HG03159 (cell line): ENCODE measurements at regions not wholly inside any gene's neighbourhood (a gene's known extent, or its start where the extent isn't known, plus 50 kb on each side); places are given as distances from the start of the nearest gene placed in this dataset.

Source experiments
- ATAC-seq: cut with Tn5 transposase; IDR thresholded peaks from one replicate; pipeline ENCODE4 v1.9.1; 2021; ENCODE audit warnings: mild to moderate bottlenecking, moderate library complexity; ENCODE audit not compliant: unreplicated experiment

- no peak for ATAC-seq
Observed at GRCh38 chr18:65326805-65327204, 424.0 kb upstream of the CDH7 start.

GRCh38 chr18:65322895-65323294, 427.9 kb upstream of the CDH7 start:
- no peak for ATAC-seq

- ATAC-seq = no peak
Observed at GRCh38 chr18:65298422-65298821, 452.4 kb upstream of the CDH7 start.

- ATAC-seq = no peak
Observed at GRCh38 chr18:65288908-65289307, 461.9 kb upstream of the CDH7 start.

- ATAC-seq = no peak
Observed at GRCh38 chr18:65287652-65288051, 463.2 kb upstream of the CDH7 start.

- ATAC-seq = no peak
Observed at GRCh38 chr18:65282096-65282495, 468.7 kb upstream of the CDH7 start.

- no peak for ATAC-seq
Observed at GRCh38 chr18:65279668-65280305, 471.0 kb upstream of the CDH7 start.

- ATAC-seq = no peak
Observed at GRCh38 chr18:65278939-65279667, 471.7 kb upstream of the CDH7 start.

- ATAC-seq = no peak
Observed at GRCh38 chr18:65269375-65269774, 481.4 kb upstream of the CDH7 start.

- ATAC-seq = no peak
Observed at GRCh38 chr18:65265761-65266160, 485.1 kb upstream of the CDH7 start.

GRCh38 chr18:65260030-65260429, 490.8 kb upstream of the CDH7 start:
- no peak for ATAC-seq

- ATAC-seq = no peak
Observed at GRCh38 chr18:65259403-65259802, 491.4 kb upstream of the CDH7 start.

- ATAC-seq = no peak
Observed at GRCh38 chr18:65257149-65257548, 493.7 kb upstream of the CDH7 start.

- no peak for ATAC-seq
Observed at GRCh38 chr18:65255417-65255816, 495.4 kb upstream of the CDH7 start.

- ATAC-seq = no peak
Observed at GRCh38 chr18:65239787-65240186, 511.0 kb upstream of the CDH7 start.

GRCh38 chr18:65235966-65236624, 514.7 kb upstream of the CDH7 start:
- ATAC-seq = no peak

- ATAC-seq = no peak
Observed at GRCh38 chr18:65230311-65230710, 520.5 kb upstream of the CDH7 start.

- ATAC-seq = no peak
Observed at GRCh38 chr18:65227970-65228369, 522.8 kb upstream of the CDH7 start.

- ATAC-seq = no peak
Observed at GRCh38 chr18:65221736-65222135, 529.1 kb upstream of the CDH7 start.

- ATAC-seq = no peak
Observed at GRCh38 chr18:65221115-65221514, 529.7 kb upstream of the CDH7 start.

- no peak for ATAC-seq
Observed at GRCh38 chr18:65215865-65216466, 534.8 kb upstream of the CDH7 start.

GRCh38 chr18:65214456-65214855, 536.4 kb upstream of the CDH7 start:
- ATAC-seq = no peak
